GM23248 (cell line): ENCODE measurements at regions not wholly inside any gene's neighbourhood (a gene's known extent, or its start where the extent isn't known, plus 50 kb on each side); places are given as distances from the start of the nearest gene placed in this dataset.
"Not testable (repeated sequence)": the region's sequence is repeated elsewhere in the genome, so short reads cannot be mapped to it uniquely, and the experiment has no call there.

Source experiments
- DNase-seq: peaks from one replicate; pipeline ENCODE4 v3.0.0-alpha.2; 2015
- H2AFZ ChIP-seq: fragments of 200-600 bp; sonication (generic); 2 replicates; pipeline ENCODE4 v1.6.1; 2016; ENCODE audit warnings: antibody characterized with exemption
- H3F3A ChIP-seq: fragments of 200-600 bp; sonication (generic); 2 replicates; pipeline ENCODE4 v1.6.1; 2016; ENCODE audit warnings: mild to moderate bottlenecking, antibody characterized with exemption, mixed run types; ENCODE audit not compliant: insufficient read depth
- H3K27ac ChIP-seq: fragments of 200-600 bp; sonication (generic); 2 replicates; pipeline ENCODE4 v1.5.1; 2016; ENCODE audit warnings: mild to moderate bottlenecking
- H3K27me3 ChIP-seq: fragments of 200-600 bp; sonication (generic); replicated peaks from 2 replicates; pipeline ENCODE4 v1.6.1; 2016; ENCODE audit warnings: mild to moderate bottlenecking; ENCODE audit not compliant: insufficient read depth
- H3K36me3 ChIP-seq: fragments of 200-600 bp; sonication (generic); 2 replicates; pipeline ENCODE4 v1.6.1; 2016; ENCODE audit warnings: low read depth, mild to moderate bottlenecking
- H3K4me1 ChIP-seq: fragments of 200-600 bp; sonication (generic); 2 replicates; pipeline ENCODE4 v1.6.1; 2016; ENCODE audit warnings: mild to moderate bottlenecking; ENCODE audit not compliant: insufficient read depth
- H3K4me2 ChIP-seq: fragments of 200-600 bp; sonication (generic); one replicate; pipeline ENCODE4 v1.6.1; 2016; ENCODE audit warnings: mild to moderate bottlenecking; ENCODE audit not compliant: unreplicated experiment
- H3K4me3 ChIP-seq: fragments of 200-600 bp; sonication (generic); 2 replicates; pipeline ENCODE4 v1.5.1; 2016; ENCODE audit warnings: mild to moderate bottlenecking
- H3K79me2 ChIP-seq: fragments of 200-600 bp; sonication (generic); 2 replicates; pipeline ENCODE4 v1.6.1; 2016; ENCODE audit warnings: mild to moderate bottlenecking; ENCODE audit not compliant: insufficient read depth
- H3K9ac ChIP-seq: fragments of 200-600 bp; sonication (generic); 2 replicates; pipeline ENCODE4 v1.6.1; 2016; ENCODE audit warnings: mild to moderate bottlenecking
- H3K9me2 ChIP-seq: fragments of 200-600 bp; sonication (generic); 2 replicates; pipeline ENCODE4 v1.6.1; 2016; ENCODE audit warnings: mixed run types, mild to moderate bottlenecking, moderate library complexity; ENCODE audit not compliant: insufficient read depth
- H3K9me3 ChIP-seq: fragments of 200-600 bp; sonication (generic); one replicate; pipeline ENCODE4 v1.6.1; 2017; ENCODE audit warnings: low read depth
- H4K20me1 ChIP-seq: fragments of 200-600 bp; sonication (generic); 2 replicates; pipeline ENCODE4 v1.6.0; 2016; ENCODE audit not compliant: insufficient read depth
- EZH2 ChIP-seq: fragments of 200-600 bp; sonication (generic); IDR thresholded peaks from 2 replicates; pipeline ENCODE4 v1.6.1; 2018; ENCODE audit warnings: antibody characterized with exemption, mild to moderate bottlenecking; ENCODE audit not compliant: insufficient read depth, poor library complexity, severe bottlenecking
- EZH2phosphoT487 ChIP-seq: fragments of 200-600 bp; sonication (generic); IDR thresholded peaks from 2 replicates; pipeline ENCODE4 v1.6.1; 2018; ENCODE audit warnings: antibody characterized with exemption, moderate library complexity, mild to moderate bottlenecking, low read depth; ENCODE audit not compliant: insufficient read depth
- WGBS, 2 experiments: methylation state at CpG; one replicate each; pipeline ENCODE4 v1.1.6; 2015 to 2017; ENCODE audit warnings: low lambda C conversion rate in 2 of 2, low coverage in 1 of 2; ENCODE audit errors: missing lambda C conversion rate in 2 of 2; 5-methylcytosine and 5-hydroxymethylcytosine counted together
- in situ Hi-C: fragments of 300-500 bp; cut with MboI; formaldehyde crosslinking; loops from 2 replicates; pipeline ENCODE4 v1.15.0; 2020

- H3K4me2 ChIP-seq, result no peak overlapping the region
- no peaks in the 10 kb centered on the region for H3F3A ChIP-seq
- H3K9me2 ChIP-seq, result no peaks in the 10 kb centered on the region
- DNase-seq, result no peak
- in situ Hi-C loops, result no loop called here
- no peaks in the 10 kb centered on the region for H4K20me1 ChIP-seq
- no peak overlapping the region for H3K27ac ChIP-seq
- H3K79me2 ChIP-seq, result no peaks in the 10 kb centered on the region
- no peak overlapping the region for H2AFZ ChIP-seq
- H3K9me3 ChIP-seq, result no peaks in the 10 kb centered on the region
- no peak overlapping the region for H3K4me3 ChIP-seq
- no peak overlapping the region for H3K9ac ChIP-seq
- H3K27me3 ChIP-seq, result no peaks in the 10 kb centered on the region
- TF ChIP-seq EZH2phosphoT487, result no peak
- no peak for TF ChIP-seq EZH2
- 37 to 53% methylated on average over 6 of the region's 6 CpGs for WGBS, 2 experiments
- no peaks in the 10 kb centered on the region for H3K36me3 ChIP-seq
- no peaks in the 10 kb centered on the region for H3K4me1 ChIP-seq
Observed at GRCh38 chr6:99711925-99712324, 105.3 kb downstream of the PRDM13 start.

GRCh38 chr6:99712519-99712918 lies 105.9 kb downstream of the PRDM13 start:
- no peaks in the 10 kb centered on the region for H3K9me2 ChIP-seq
- no peak for DNase-seq
- no peak overlapping the region for H2AFZ ChIP-seq
- in situ Hi-C loops, result no loop called here
- TF ChIP-seq EZH2, result no peak
- TF ChIP-seq EZH2phosphoT487, result no peak
- H3K4me1 ChIP-seq, result no peaks in the 10 kb centered on the region
- H3K36me3 ChIP-seq, result no peaks in the 10 kb centered on the region
- H3K27ac ChIP-seq, result no peak overlapping the region
- H3K4me2 ChIP-seq, result no peak overlapping the region
- H3K9ac ChIP-seq, result no peak overlapping the region
- no peaks in the 10 kb centered on the region for H3F3A ChIP-seq
- H4K20me1 ChIP-seq, result no peaks in the 10 kb centered on the region
- no peaks in the 10 kb centered on the region for H3K27me3 ChIP-seq
- H3K4me3 ChIP-seq, result no peak overlapping the region
- no peaks in the 10 kb centered on the region for H3K79me2 ChIP-seq
- 21 to 26% methylated on average over 3 of the region's 3 CpGs for whole genome bisulfite sequencing, 2 experiments
- H3K9me3 ChIP-seq, result no peaks in the 10 kb centered on the region

- DNase-seq, H4K20me1 ChIP-seq, H3K4me1 ChIP-seq, H3K36me3 ChIP-seq, H3K4me2 ChIP-seq, H3F3A ChIP-seq, H3K9me2 ChIP-seq, H2AFZ ChIP-seq, H3K9ac ChIP-seq, H3K9me3 ChIP-seq, H3K79me2 ChIP-seq, in situ Hi-C loops, H3K27me3 ChIP-seq, H3K4me3 ChIP-seq, H3K27ac ChIP-seq: not testable (repeated sequence)
Observed at GRCh38 chr6:99722043-99722442, 115.4 kb downstream of the PRDM13 start.

DNA sequence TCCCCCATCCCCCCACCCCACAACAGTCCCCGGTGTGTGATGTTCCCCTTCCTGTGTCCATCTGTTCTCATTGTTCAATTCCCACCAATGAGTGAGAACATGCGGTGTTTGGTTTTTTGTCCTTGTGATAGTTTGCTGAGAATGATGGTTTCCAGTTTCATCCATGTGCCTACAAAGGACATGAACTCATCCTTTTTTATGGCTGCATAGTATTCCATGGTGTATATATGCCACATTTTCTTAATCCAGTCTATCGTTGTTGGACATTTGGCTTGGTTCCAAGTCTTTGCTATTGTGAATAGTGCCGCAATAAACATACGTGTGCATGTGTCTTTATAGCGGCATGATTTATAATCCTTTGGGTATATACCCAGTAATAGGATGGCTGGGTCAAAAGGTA lies 123.6 kb downstream of the PRDM13 start:
- H2AFZ ChIP-seq, in situ Hi-C loops, H3K9me3 ChIP-seq, H3F3A ChIP-seq, H3K79me2 ChIP-seq, H3K9me2 ChIP-seq, H3K4me1 ChIP-seq, DNase-seq, H3K36me3 ChIP-seq, H4K20me1 ChIP-seq, H3K4me2 ChIP-seq, H3K27ac ChIP-seq, H3K9ac ChIP-seq, H3K4me3 ChIP-seq, H3K27me3 ChIP-seq: not testable (repeated sequence)
- WGBS, 2 experiments, result 73 to 77% methylated on average over 6 of the region's 6 CpGs

- 14 to 27% methylated on average over 1 of the region's 1 CpG for WGBS, 2 experiments
- Histone ChIP-seq H3K9me3 (no peaks in the 10 kb centered on the region), H3K36me3 (no peaks in the 10 kb centered on the region), H4K20me1 (no peaks in the 10 kb centered on the region), H3K4me3 (no peak overlapping the region), H3K9ac (no peak overlapping the region), H3K9me2 (no peaks in the 10 kb centered on the region), H3K27ac (no peak overlapping the region), H3K79me2 (no peaks in the 10 kb centered on the region), H3F3A (no peaks in the 10 kb centered on the region), H3K27me3 (no peaks in the 10 kb centered on the region), H3K4me2 (no peak overlapping the region), H2AFZ (no peak overlapping the region), H3K4me1 (no peaks in the 10 kb centered on the region)
- DNase-seq, result no peak
- in situ Hi-C loops, result no loop called here
- TF ChIP-seq EZH2 (no peak), EZH2phosphoT487 (no peak)
Observed at GRCh38 chr6:99736302-99736701, 129.7 kb downstream of the PRDM13 start.
